Stimulated activated CD4-positive, alpha-beta T cell treated with anti-CD3 and anti-CD28 coated beads, Interleukin-15, amount 100 ng/mL, for 1 hour (primary cell): ENCODE measurements at regions not wholly inside any gene's neighbourhood (a gene's known extent, or its start where the extent isn't known, plus 50 kb on each side); places are given as distances from the start of the nearest gene placed in this dataset.
"Not testable (repeated sequence)": the region's sequence is repeated elsewhere in the genome, so short reads cannot be mapped to it uniquely, and the experiment has no call there.

Experiments used
- DNase-seq, 2 donors: peaks; one replicate each; pipeline ENCODE4 v3.0.0-alpha.2; 2020; ENCODE audit warnings: low read depth in 1 of 2, low spot score in 1 of 2

DNA sequence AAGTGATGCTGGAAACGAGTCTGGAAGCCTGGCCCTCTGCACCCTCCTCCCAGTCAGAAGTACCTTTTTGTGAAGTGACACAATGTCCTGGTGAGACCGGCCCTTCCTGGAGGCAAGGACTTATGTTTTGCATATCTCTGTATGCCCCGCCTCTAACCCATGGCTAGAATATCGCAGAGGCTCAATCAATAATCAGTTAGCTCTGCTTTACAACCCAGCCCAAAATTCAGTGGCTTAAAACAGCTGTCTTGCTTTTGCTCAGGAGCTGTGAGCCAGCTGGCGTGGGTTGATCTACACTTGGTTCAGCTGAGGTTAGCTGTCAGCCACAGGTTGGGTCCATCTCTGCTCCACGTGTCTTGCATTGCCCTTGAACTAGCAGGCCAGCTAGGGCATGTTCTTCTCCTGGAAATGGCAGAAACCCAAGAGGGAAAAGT, 98.8 kb upstream of the METTL14 start:
- DNase-seq = no peak

DNA sequence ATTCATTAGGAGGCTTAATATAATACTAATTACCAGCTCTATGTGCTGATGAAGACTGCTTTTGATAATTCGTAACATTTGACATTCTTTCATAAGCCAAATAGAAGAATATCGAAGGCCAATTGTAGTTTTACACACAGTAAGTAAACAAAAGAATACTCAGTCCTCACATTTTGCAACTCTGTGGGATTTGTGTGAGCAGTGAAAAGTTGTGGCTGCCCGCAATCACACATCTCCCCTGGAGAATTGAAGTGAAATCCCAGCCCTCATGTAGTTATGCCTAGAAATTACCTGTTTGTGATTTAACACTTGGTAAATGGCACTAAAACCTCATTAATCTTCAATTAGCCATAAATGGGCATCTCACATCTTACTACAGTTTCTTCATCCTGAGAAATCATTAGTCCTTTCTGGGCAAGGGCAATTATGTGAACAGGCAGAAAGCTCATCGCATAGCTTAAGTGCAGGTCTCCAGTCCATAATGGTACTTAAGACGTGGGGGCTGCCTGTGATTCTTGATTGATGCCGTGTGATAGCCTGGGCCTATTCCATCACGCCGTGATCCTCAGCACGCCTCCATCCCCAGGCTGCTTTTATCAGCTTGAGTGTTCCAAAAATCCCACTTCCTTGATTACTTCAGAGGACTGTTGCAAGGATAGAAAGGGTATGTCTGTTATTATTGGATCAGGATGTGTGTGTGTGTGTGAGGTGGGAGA, 97.9 kb upstream of the METTL14 start:
- DNase-seq = no peak

DNA sequence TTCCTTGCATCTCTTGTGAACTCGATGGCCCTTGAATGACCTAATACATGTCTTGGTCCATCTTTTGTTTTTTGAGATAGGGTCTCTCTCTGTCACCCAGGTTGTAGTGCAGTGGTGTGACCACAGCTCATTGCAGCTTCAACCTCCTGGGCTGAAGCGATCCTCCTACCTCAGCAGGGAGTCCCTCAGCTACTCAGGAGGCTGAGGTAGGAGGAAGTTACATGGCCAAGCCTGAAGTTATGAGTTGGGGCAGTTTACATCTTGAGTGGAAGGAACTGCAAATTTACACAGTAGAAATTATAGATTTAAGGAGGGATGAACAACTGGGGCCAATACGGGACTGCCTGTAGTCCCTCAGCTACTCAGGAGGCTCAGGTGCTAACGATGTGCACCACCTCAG, 97.2 kb upstream of the METTL14 start:
- DNase-seq = no peak

- no peak for DNase-seq
Measured at GRCh38 chr4:118589471-118590055, 95.6 kb upstream of the METTL14 start.

DNA sequence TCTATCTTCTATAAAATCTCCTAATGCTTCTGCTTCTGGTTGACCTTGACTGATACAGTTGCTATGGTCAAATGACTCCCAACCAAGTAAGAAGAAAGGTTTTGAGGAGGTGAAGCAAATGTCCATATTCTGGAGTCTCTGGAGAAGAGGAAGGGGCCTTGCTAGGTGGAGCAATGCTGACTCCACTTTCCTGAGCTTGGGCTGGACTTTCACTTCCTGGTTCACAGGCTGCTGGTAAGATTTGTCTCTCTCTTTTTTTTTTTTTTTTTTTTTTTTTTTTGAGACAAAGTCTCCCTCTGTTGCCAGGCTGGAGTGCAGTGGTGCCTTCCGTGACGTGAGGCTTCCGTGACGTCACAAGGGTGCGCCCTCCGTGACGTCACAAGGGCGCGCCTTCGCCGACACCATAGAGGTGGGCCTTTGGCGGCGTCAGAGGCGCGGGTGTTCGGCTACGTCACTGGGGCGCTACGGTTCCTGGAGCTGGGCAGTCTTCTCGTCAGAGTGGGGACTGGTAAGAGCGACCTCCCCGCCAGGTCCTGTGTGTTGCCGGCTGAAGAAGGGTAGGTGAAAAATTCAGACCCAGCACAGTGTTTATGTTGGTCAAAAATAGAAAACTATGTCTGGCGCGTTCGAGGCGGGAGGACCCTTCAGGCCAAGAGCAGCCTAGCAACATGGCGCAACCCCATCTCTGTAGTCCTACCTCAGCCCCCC, 93.7 kb upstream of the METTL14 start:
- peak; percentile 93 to 97 for DNase-seq

GRCh38 chr4:118592289-118592688, 92.9 kb upstream of the METTL14 start:
- DNase-seq = not testable (repeated sequence)

GRCh38 chr4:118595883-118596282, 89.3 kb upstream of the METTL14 start:
- not testable (repeated sequence) for DNase-seq

GRCh38 chr4:118625097-118625496, 60.1 kb upstream of the METTL14 start:
- DNase-seq = not testable (repeated sequence)

DNA sequence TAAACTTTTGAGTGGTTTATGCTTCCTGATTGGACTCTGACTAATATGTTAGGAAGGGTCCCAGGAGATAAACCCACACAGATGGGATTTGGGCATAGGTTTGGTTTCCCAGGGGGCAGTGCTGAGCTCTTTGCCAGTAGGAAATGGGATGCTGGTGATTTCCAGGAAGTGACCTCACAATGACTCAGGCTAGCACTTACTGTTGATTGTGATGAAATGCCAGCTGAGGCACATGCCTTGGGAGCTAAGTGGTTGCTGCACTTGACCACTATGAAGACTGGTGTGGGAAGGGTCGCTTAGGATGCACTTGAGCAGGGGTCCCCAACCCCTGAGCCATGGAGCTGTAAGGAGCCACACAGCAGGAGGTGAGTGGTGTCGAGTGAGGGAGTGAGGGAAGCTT, 55.5 kb upstream of the METTL14 start:
- DNase-seq = not testable (repeated sequence)

GRCh38 chr4:118630897-118631296, 54.3 kb upstream of the METTL14 start:
- DNase-seq = not testable (repeated sequence)

GRCh38 chr4:118631321-118632050, 53.7 kb upstream of the METTL14 start:
- DNase-seq = not testable (repeated sequence)

GRCh38 chr4:118633476-118633875, 51.7 kb upstream of the METTL14 start:
- DNase-seq = not testable (repeated sequence)

DNA sequence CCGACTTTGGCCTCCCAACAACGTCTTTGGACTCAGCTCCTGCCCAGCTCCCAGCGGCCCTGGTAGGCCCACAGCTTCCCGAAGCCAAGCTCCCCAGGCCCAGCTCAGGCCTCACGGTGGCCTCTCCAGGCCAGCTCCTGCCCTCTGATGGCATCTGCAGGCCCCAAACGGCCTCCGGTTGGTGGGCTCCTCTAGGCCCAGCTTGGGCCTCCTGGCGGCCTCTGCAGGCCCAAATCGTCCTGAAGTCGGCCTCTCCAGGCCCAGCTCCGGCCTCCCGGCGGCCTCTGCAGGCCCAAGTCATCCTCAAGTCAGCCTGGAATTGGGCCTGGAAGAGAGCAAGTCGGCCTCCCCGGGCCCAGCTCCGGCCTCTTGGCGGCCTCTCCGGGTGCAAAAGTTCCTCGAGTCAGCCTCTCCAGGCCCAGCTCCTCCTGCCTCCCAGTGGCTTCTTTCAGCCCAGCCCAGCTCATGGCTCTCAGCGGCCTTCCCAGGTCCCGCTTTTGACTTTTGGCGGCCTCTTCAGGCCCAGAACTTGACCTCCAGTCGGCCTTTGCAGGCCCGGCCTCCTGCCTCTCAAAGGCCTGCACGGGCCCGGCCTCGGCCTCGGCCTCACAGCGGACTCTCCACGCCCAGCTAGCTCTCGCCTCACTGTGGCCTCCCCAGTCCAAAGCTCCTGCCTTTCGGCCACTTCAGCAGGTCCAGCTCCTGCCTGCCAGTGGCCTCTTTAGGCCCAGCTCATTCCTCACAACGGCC, 50.9 kb upstream of the METTL14 start:
- not testable (repeated sequence) for DNase-seq
